ENCODE measurements at regions not wholly inside any gene's neighbourhood (a gene's known extent, or its start where the extent isn't known, plus 50 kb on each side); places are given as distances from the start of the nearest gene placed in this dataset.
A peak's percentile ranks its signal among the peaks of the same experiment; 100 is the strongest.

GRCh38 chr5:2186472-2187015, 303.8 kb upstream of the IRX4 start:
- Mint-ChIP-seq H3K27me3 (peaks cover 3% of the 10 kb centered on the region), H3K36me3 (ENCODE audit: low read depth) (no peaks in the 10 kb centered on the region), H3K27ac (no peak overlapping the region), H3K4me3 (no peak overlapping the region), H3K4me1 (no peaks in the 10 kb centered on the region), H3K9me3 (no peaks in the 10 kb centered on the region)
- DNase-seq (no peak), ATAC-seq (no peak)

- H3K27ac Mint-ChIP-seq, result no peak overlapping the region
- no peaks in the 10 kb centered on the region for H3K4me1 Mint-ChIP-seq
- peaks cover 3% of the 10 kb centered on the region for H3K27me3 Mint-ChIP-seq
- no peak overlapping the region for H3K4me3 Mint-ChIP-seq
- H3K36me3 Mint-ChIP-seq (ENCODE audit: low read depth), result no peaks in the 10 kb centered on the region
- H3K9me3 Mint-ChIP-seq, result no peaks in the 10 kb centered on the region
- ATAC-seq (no peak), DNase-seq (no peak)
These were observed 303.1 kb upstream of the IRX4 start for GRCh38 chr5:2185646-2186471.

- Mint-ChIP-seq H3K4me1 (no peaks in the 10 kb centered on the region), H3K27me3 (peaks cover 3% of the 10 kb centered on the region), H3K36me3 (ENCODE audit: low read depth) (no peaks in the 10 kb centered on the region), H3K4me3 (no peak overlapping the region), H3K27ac (no peak overlapping the region), H3K9me3 (no peaks in the 10 kb centered on the region)
- no peak for DNase-seq
- no peak for ATAC-seq
These were observed 302.1 kb upstream of the IRX4 start for GRCh38 chr5:2184563-2185540.

- ATAC-seq (no peak), DNase-seq (no peak)
- Mint-ChIP-seq H3K4me3 (no peak overlapping the region), H3K4me1 (no peaks in the 10 kb centered on the region), H3K36me3 (ENCODE audit: low read depth) (no peaks in the 10 kb centered on the region), H3K27me3 (peaks cover 1% of the 10 kb centered on the region), H3K27ac (no peak overlapping the region), H3K9me3 (no peaks in the 10 kb centered on the region)
These were observed 301.3 kb upstream of the IRX4 start for GRCh38 chr5:2184026-2184366.

- Mint-ChIP-seq H3K27ac (no peak overlapping the region), H3K9me3 (no peaks in the 10 kb centered on the region), H3K4me3 (no peak overlapping the region), H3K27me3 (peaks cover 1% of the 10 kb centered on the region), H3K4me1 (no peaks in the 10 kb centered on the region), H3K36me3 (ENCODE audit: low read depth) (no peaks in the 10 kb centered on the region)
- DNase-seq, result no peak
- ATAC-seq, result no peak
These were observed 300.7 kb upstream of the IRX4 start for GRCh38 chr5:2183154-2184025.

- Mint-ChIP-seq H3K27me3 (peaks cover 1% of the 10 kb centered on the region), H3K27ac (no peak overlapping the region), H3K36me3 (ENCODE audit: low read depth) (no peaks in the 10 kb centered on the region), H3K9me3 (no peaks in the 10 kb centered on the region), H3K4me1 (no peaks in the 10 kb centered on the region), H3K4me3 (no peak overlapping the region)
- no peak for DNase-seq
- ATAC-seq, result no peak
These were observed 299.3 kb upstream of the IRX4 start for GRCh38 chr5:2182020-2182419.

- H3K9me3 Mint-ChIP-seq, result no peaks in the 10 kb centered on the region
- ATAC-seq (no peak), DNase-seq (no peak)
- no peaks in the 10 kb centered on the region for H3K4me1 Mint-ChIP-seq
- no peaks in the 10 kb centered on the region for H3K36me3 Mint-ChIP-seq (ENCODE audit: low read depth)
- H3K27me3 Mint-ChIP-seq, result peaks cover 1% of the 10 kb centered on the region
- H3K4me3 Mint-ChIP-seq, result no peak overlapping the region
- no peak overlapping the region for H3K27ac Mint-ChIP-seq
These were observed 298.8 kb upstream of the IRX4 start for GRCh38 chr5:2181557-2181956.

- DNase-seq (no peak), ATAC-seq (no peak)
- peaks cover 1% of the 10 kb centered on the region for H3K27me3 Mint-ChIP-seq
- no peaks in the 10 kb centered on the region for H3K36me3 Mint-ChIP-seq (ENCODE audit: low read depth)
- H3K9me3 Mint-ChIP-seq, result no peaks in the 10 kb centered on the region
- no peak overlapping the region for H3K27ac Mint-ChIP-seq
- no peaks in the 10 kb centered on the region for H3K4me1 Mint-ChIP-seq
- no peak overlapping the region for H3K4me3 Mint-ChIP-seq
These were observed 298.4 kb upstream of the IRX4 start for GRCh38 chr5:2181149-2181548.

GRCh38 chr5:2180456-2180855, 297.7 kb upstream of the IRX4 start:
- Mint-ChIP-seq H3K4me1 (no peaks in the 10 kb centered on the region), H3K36me3 (ENCODE audit: low read depth) (no peaks in the 10 kb centered on the region), H3K4me3 (no peak overlapping the region), H3K9me3 (no peaks in the 10 kb centered on the region), H3K27ac (no peak overlapping the region), H3K27me3 (peaks cover 1% of the 10 kb centered on the region)
- no peak for ATAC-seq
- DNase-seq, result no peak

- peaks cover 1% of the 10 kb centered on the region for H3K27me3 Mint-ChIP-seq
- no peaks in the 10 kb centered on the region for H3K4me1 Mint-ChIP-seq
- H3K27ac Mint-ChIP-seq, result no peak overlapping the region
- H3K4me3 Mint-ChIP-seq, result no peak overlapping the region
- no peaks in the 10 kb centered on the region for H3K36me3 Mint-ChIP-seq (ENCODE audit: low read depth)
- ATAC-seq (no peak), DNase-seq (no peak)
- H3K9me3 Mint-ChIP-seq, result no peaks in the 10 kb centered on the region
These were observed 297.1 kb upstream of the IRX4 start for GRCh38 chr5:2179861-2180260.

GRCh38 chr5:2178528-2178927, 295.8 kb upstream of the IRX4 start:
- DNase-seq (no peak), ATAC-seq (peak; percentile 21)
- no peaks in the 10 kb centered on the region for H3K36me3 Mint-ChIP-seq (ENCODE audit: low read depth)
- no peaks in the 10 kb centered on the region for H3K4me1 Mint-ChIP-seq
- H3K4me3 Mint-ChIP-seq, result no peak overlapping the region
- no peaks in the 10 kb centered on the region for H3K9me3 Mint-ChIP-seq
- no peak overlapping the region for H3K27ac Mint-ChIP-seq
- no peaks in the 10 kb centered on the region for H3K27me3 Mint-ChIP-seq

- DNase-seq (no peak), ATAC-seq (no peak)
- H3K27me3 Mint-ChIP-seq, result no peaks in the 10 kb centered on the region
- H3K4me1 Mint-ChIP-seq, result no peaks in the 10 kb centered on the region
- no peaks in the 10 kb centered on the region for H3K36me3 Mint-ChIP-seq (ENCODE audit: low read depth)
- no peaks in the 10 kb centered on the region for H3K9me3 Mint-ChIP-seq
- no peak overlapping the region for H3K27ac Mint-ChIP-seq
- H3K4me3 Mint-ChIP-seq, result no peak overlapping the region
These were observed 295.3 kb upstream of the IRX4 start for GRCh38 chr5:2178071-2178477.

GRCh38 chr5:2177244-2177643, 294.5 kb upstream of the IRX4 start:
- Mint-ChIP-seq H3K4me1 (no peaks in the 10 kb centered on the region), H3K9me3 (no peaks in the 10 kb centered on the region), H3K4me3 (no peak overlapping the region), H3K36me3 (ENCODE audit: low read depth) (no peaks in the 10 kb centered on the region), H3K27me3 (peaks cover 2% of the 10 kb centered on the region), H3K27ac (no peak overlapping the region)
- no peak for ATAC-seq
- DNase-seq, result no peak

- no peak for DNase-seq
- ATAC-seq, result no peak
- Mint-ChIP-seq H3K27me3 (peaks cover 2% of the 10 kb centered on the region), H3K9me3 (no peaks in the 10 kb centered on the region), H3K4me1 (no peaks in the 10 kb centered on the region), H3K36me3 (ENCODE audit: low read depth) (no peaks in the 10 kb centered on the region), H3K4me3 (no peak overlapping the region), H3K27ac (no peak overlapping the region)
These were observed 293.9 kb upstream of the IRX4 start for GRCh38 chr5:2176581-2176980.
